ENCODE measurements at regions not wholly inside any gene's neighbourhood (a gene's known extent, or its start where the extent isn't known, plus 50 kb on each side); places are given as distances from the start of the nearest gene placed in this dataset.
"Not testable (repeated sequence)": the region's sequence is repeated elsewhere in the genome, so short reads cannot be mapped to it uniquely, and the experiment has no call there.

GRCh38 chr2:121063471-121063870 is 221.5 kb downstream of the TFCP2L1 start:
- DNase-seq (ENCODE audit: low read depth in 3 of 3, low spot score in 2 of 3) = no peak

- no peak for DNase-seq (ENCODE audit: low read depth in 3 of 3, low spot score in 2 of 3)
These were observed 220.8 kb downstream of the TFCP2L1 start for GRCh38 chr2:121064186-121064585.

- no peak for DNase-seq (ENCODE audit: low read depth in 3 of 3, low spot score in 2 of 3)
These were observed 219.8 kb downstream of the TFCP2L1 start for GRCh38 chr2:121065239-121065638.

GRCh38 chr2:121066526-121066925 is 218.5 kb downstream of the TFCP2L1 start:
- DNase-seq (ENCODE audit: low read depth in 3 of 3, low spot score in 2 of 3) = no peak

- DNase-seq (ENCODE audit: low read depth in 3 of 3, low spot score in 2 of 3) = no peak
These were observed 216.2 kb downstream of the TFCP2L1 start for GRCh38 chr2:121068851-121069250.

GRCh38 chr2:121069434-121069969 is 215.5 kb downstream of the TFCP2L1 start:
- DNase-seq (ENCODE audit: low read depth in 3 of 3, low spot score in 2 of 3) = no peak

- not testable (repeated sequence) for DNase-seq (ENCODE audit: low read depth in 3 of 3, low spot score in 2 of 3)
These were observed 214.9 kb downstream of the TFCP2L1 start for GRCh38 chr2:121070061-121070460.

GRCh38 chr2:121071034-121071504 is 213.9 kb downstream of the TFCP2L1 start:
- no peak for DNase-seq (ENCODE audit: low read depth in 3 of 3, low spot score in 2 of 3)

- no peak for DNase-seq (ENCODE audit: low read depth in 3 of 3, low spot score in 2 of 3)
These were observed 212.2 kb downstream of the TFCP2L1 start for GRCh38 chr2:121072784-121073183.

- DNase-seq (ENCODE audit: low read depth in 3 of 3, low spot score in 2 of 3) = no peak
These were observed 211.4 kb downstream of the TFCP2L1 start for GRCh38 chr2:121073320-121074210.

- DNase-seq (ENCODE audit: low read depth in 3 of 3, low spot score in 2 of 3) = no peak
These were observed 210.6 kb downstream of the TFCP2L1 start for GRCh38 chr2:121074293-121074932.

- DNase-seq (ENCODE audit: low read depth in 3 of 3, low spot score in 2 of 3) = peak; percentile 65 to 75 (median 69)
These were observed 209.9 kb downstream of the TFCP2L1 start for GRCh38 chr2:121075006-121075551.

- DNase-seq (ENCODE audit: low read depth in 3 of 3, low spot score in 2 of 3) = no peak
These were observed 209.1 kb downstream of the TFCP2L1 start for GRCh38 chr2:121075641-121076497.

- no peak for DNase-seq (ENCODE audit: low read depth in 3 of 3, low spot score in 2 of 3)
These were observed 208.5 kb downstream of the TFCP2L1 start for GRCh38 chr2:121076498-121076820.

- no peak for DNase-seq (ENCODE audit: low read depth in 3 of 3, low spot score in 2 of 3)
These were observed 208.0 kb downstream of the TFCP2L1 start for GRCh38 chr2:121076885-121077549.

- no peak for DNase-seq (ENCODE audit: low read depth in 3 of 3, low spot score in 2 of 3)
These were observed 206.1 kb downstream of the TFCP2L1 start for GRCh38 chr2:121078899-121079298.

- DNase-seq (ENCODE audit: low read depth in 3 of 3, low spot score in 2 of 3) = no peak
These were observed 204.8 kb downstream of the TFCP2L1 start for GRCh38 chr2:121080013-121080772.

GRCh38 chr2:121081701-121082100 is 203.3 kb downstream of the TFCP2L1 start:
- DNase-seq (ENCODE audit: low read depth in 3 of 3, low spot score in 2 of 3) = no peak

GRCh38 chr2:121082191-121082590 is 202.8 kb downstream of the TFCP2L1 start:
- no peak for DNase-seq (ENCODE audit: low read depth in 3 of 3, low spot score in 2 of 3)
